ENCODE measurements at regions not wholly inside any gene's neighbourhood (a gene's known extent, or its start where the extent isn't known, plus 50 kb on each side); places are given as distances from the start of the nearest gene placed in this dataset.

DNA sequence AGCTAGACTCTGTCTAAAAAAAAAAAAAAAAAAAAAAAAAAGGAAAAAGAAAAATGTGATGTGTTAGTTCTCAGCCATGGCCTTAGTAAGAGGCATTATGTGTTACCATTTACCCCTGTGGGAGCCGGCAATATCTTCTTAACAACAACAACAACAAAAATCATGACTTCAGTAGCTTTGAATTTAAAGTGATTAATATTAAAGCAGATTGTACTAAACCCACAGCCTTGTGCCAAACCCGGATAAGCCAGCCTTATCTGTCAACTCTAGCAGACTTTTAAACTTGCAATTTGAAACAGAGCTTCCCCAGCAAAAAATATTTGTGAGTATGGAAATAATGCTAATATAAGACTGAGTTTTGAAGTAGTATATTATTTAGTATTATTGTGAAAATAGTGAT, 462.1 kb upstream of the GNPDA2 start:
- DNase-seq: no peak
- H3K4me1 ChIP-seq: no peaks in the 10 kb centered on the region
- no peak overlapping the region for H3K4me3 ChIP-seq
- H3K36me3 ChIP-seq: no peaks in the 10 kb centered on the region
- H3K27me3 ChIP-seq: no peaks in the 10 kb centered on the region
- no peak overlapping the region for H3K27ac ChIP-seq
- no peak for TF ChIP-seq POLR2A (IDR thresholded peaks at IDR 0.05)
- TF ChIP-seq CTCF (IDR thresholded peaks at IDR 0.05): no peak
- H3K9me3 ChIP-seq: no peaks in the 10 kb centered on the region
- intact Hi-C loops (cut with DNase I; ENCODE audit: low total_unique reads): no loop called here

DNA sequence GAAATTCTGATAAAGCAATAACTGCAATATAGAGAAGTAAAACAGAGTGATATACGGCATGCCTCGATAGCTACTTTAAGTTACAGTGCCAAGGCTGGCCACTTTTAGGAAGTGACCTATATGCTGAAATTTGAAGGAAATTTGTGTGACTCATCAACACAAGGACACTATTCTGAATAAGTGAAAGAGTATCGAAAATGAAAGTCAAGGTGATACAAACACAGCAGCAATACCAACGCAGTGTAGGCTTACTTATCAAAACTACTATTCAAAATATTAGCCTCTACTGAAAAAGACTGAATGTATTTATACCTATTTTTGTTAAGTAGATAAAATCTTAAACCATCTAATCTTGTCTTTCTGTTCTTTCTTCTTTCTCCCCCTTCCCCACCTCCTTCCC, 459.9 kb upstream of the GNPDA2 start:
- no peaks in the 10 kb centered on the region for H3K4me1 ChIP-seq
- no peaks in the 10 kb centered on the region for H3K36me3 ChIP-seq
- no peaks in the 10 kb centered on the region for H3K27me3 ChIP-seq
- H3K4me3 ChIP-seq: no peak overlapping the region
- no peaks in the 10 kb centered on the region for H3K9me3 ChIP-seq
- intact Hi-C loops (cut with DNase I; ENCODE audit: low total_unique reads): no loop called here
- no peak for TF ChIP-seq POLR2A (IDR thresholded peaks at IDR 0.05)
- no peak for TF ChIP-seq CTCF (IDR thresholded peaks at IDR 0.05)
- H3K27ac ChIP-seq: no peak overlapping the region
- no peak for DNase-seq

DNA sequence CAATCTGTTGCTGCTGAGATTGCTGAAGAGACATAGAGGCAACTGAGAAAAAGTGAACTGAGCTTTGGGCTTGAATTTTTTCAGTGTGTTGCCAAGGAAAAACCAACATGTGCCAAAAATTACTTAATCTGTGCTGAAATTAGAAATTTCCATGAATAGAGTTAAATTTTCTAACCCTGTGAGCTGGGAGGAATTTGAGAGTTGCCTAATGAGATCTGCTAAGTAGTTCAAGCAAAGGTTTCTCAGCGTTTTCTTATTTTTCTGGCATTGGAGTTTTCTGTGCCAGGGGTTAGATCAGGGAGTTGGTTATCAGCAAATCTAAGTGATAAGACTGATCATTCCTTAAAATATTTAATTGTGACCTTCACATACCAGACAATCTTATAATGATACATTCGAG, 457.5 kb upstream of the GNPDA2 start:
- no peaks in the 10 kb centered on the region for H3K4me1 ChIP-seq
- H3K27me3 ChIP-seq: no peaks in the 10 kb centered on the region
- no peaks in the 10 kb centered on the region for H3K9me3 ChIP-seq
- DNase-seq: no peak
- H3K27ac ChIP-seq: no peak overlapping the region
- H3K4me3 ChIP-seq: no peak overlapping the region
- no peaks in the 10 kb centered on the region for H3K36me3 ChIP-seq
- no peak for TF ChIP-seq POLR2A (IDR thresholded peaks at IDR 0.05)
- no peak for TF ChIP-seq CTCF (IDR thresholded peaks at IDR 0.05)
- intact Hi-C loops (cut with DNase I; ENCODE audit: low total_unique reads): no loop called here

DNA sequence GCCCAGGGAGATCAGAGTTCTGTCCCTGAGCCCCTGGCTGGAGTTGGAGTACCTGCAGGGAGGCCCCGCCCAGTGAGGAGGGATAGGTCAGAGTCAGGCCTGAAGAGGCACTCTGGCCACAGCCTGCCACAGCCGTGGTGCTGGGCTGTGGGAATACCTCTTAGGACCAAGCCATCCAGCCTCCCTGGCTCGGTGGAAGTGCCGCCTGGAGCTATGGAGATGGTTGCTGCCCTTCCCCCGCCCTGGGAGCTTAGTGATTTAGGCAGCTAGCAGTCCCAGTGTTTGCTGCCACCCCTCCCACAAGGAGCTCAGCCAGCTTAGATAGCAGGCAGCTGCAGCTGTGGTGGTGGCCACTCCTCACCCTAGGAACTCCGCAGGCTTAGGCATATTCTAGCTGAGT, 446.3 kb upstream of the GNPDA2 start:
- H3K27ac ChIP-seq: no peak overlapping the region

GRCh38 chr4:45160951-45161350, 434.6 kb upstream of the GNPDA2 start:
- Histone ChIP-seq H3K9me3 (no peaks in the 10 kb centered on the region), H3K27ac (no peak overlapping the region), H3K36me3 (no peaks in the 10 kb centered on the region), H3K4me1 (no peaks in the 10 kb centered on the region), H3K27me3 (no peaks in the 10 kb centered on the region), H3K4me3 (no peak overlapping the region)
- intact Hi-C loops (cut with DNase I; ENCODE audit: low total_unique reads): no loop called here
- DNase-seq: no peak
- TF ChIP-seq CTCF (IDR thresholded peaks at IDR 0.05): no peak

More for the DNA sequence above, 446.3 kb upstream of the GNPDA2 start:
- Histone ChIP-seq H3K36me3 (no peaks in the 10 kb centered on the region), H3K4me1 (no peaks in the 10 kb centered on the region), H3K4me3 (no peak overlapping the region), H3K27me3 (no peaks in the 10 kb centered on the region), H3K9me3 (no peaks in the 10 kb centered on the region)
- TF ChIP-seq CTCF (IDR thresholded peaks at IDR 0.05) (no peak), POLR2A (IDR thresholded peaks at IDR 0.05) (no peak)
- intact Hi-C loops (cut with DNase I; ENCODE audit: low total_unique reads): no loop called here
- no peak for DNase-seq

Data from uterus (tissue), 3 donors.